ENCODE measurements at regions not wholly inside any gene's neighbourhood (a gene's known extent, or its start where the extent isn't known, plus 50 kb on each side); places are given as distances from the start of the nearest gene placed in this dataset.

DNA sequence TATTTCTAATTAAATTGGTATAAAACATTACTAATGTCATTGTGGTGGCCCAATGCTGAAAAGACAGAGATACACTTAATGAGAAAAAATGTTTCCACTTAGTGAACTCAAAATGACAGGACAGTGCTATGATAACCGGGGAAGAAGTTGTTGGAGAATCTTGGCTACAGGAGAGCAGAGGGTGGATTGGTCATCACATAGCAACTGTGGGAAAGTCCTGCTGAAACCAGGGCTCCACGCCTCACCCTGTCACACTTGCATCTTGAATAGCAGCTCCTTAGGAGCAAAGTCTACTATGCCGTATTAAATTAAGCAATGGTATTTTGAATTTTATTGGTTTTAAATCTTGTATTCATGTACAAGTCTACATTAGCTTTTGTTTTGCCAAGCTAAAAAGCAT, 225.5 kb downstream of the KLF6 start:
- TF ChIP-seq, protein P1, sequence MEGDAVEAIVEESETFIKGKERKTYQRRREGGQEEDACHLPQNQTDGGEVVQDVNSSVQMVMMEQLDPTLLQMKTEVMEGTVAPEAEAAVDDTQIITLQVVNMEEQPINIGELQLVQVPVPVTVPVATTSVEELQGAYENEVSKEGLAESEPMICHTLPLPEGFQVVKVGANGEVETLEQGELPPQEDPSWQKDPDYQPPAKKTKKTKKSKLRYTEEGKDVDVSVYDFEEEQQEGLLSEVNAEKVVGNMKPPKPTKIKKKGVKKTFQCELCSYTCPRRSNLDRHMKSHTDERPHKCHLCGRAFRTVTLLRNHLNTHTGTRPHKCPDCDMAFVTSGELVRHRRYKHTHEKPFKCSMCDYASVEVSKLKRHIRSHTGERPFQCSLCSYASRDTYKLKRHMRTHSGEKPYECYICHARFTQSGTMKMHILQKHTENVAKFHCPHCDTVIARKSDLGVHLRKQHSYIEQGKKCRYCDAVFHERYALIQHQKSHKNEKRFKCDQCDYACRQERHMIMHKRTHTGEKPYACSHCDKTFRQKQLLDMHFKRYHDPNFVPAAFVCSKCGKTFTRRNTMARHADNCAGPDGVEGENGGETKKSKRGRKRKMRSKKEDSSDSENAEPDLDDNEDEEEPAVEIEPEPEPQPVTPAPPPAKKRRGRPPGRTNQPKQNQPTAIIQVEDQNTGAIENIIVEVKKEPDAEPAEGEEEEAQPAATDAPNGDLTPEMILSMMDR (conservative IDR thresholded peaks at IDR 0.05; ENCODE audit: low read depth, low read length): no peak
- no peak for TF ChIP-seq EZH2 (IDR thresholded peaks at IDR 0.05; ENCODE audit: borderline replicate concordance, low read depth, low read length, poor library complexity, severe bottlenecking)

All from A673 (cell line).